SW480 (cell line): ENCODE measurements at regions not wholly inside any gene's neighbourhood (a gene's known extent, or its start where the extent isn't known, plus 50 kb on each side); places are given as distances from the start of the nearest gene placed in this dataset.
"Not testable (repeated sequence)": the region's sequence is repeated elsewhere in the genome, so short reads cannot be mapped to it uniquely, and the experiment has no call there.

ENCODE experiments used
- DNase-seq: peaks from one replicate; pipeline ENCODE4 v3.0.0-alpha.2; 2016; ENCODE audit warnings: low spot score

- DNase-seq, result peak; percentile 7
Measured at GRCh38 chr11:67873223-67873622, 130.7 kb downstream of the UNC93B1 start.

GRCh38 chr11:67871168-67871567 lies 132.7 kb downstream of the UNC93B1 start:
- not testable (repeated sequence) for DNase-seq

DNA sequence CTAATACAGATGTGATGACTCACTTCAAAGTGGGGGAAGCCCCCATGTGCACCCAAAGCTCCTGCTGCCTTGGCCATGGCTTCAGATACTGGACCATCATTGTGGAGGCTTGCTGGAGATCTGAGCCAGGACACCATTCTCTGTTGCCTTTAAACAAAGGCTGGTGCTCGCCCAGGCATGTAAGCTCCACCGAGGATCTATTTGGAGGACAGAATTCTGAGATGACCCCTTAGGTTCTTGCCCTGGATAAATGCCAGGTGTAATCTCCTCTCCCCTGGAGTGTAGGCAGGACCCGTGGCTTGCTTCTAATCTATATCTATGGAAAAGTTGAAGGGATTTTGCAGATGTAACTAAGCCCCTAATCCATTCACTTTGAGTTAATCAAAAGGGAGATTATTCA lies 141.0 kb downstream of the UNC93B1 start:
- DNase-seq, result not testable (repeated sequence)

- DNase-seq, result peak; percentile 26
Measured at GRCh38 chr11:67859513-67860161, 144.3 kb downstream of the UNC93B1 start.

- not testable (repeated sequence) for DNase-seq
Measured at GRCh38 chr11:67850747-67851146, 153.2 kb downstream of the UNC93B1 start.

GRCh38 chr11:67849766-67850165 lies 154.1 kb downstream of the UNC93B1 start:
- not testable (repeated sequence) for DNase-seq

DNA sequence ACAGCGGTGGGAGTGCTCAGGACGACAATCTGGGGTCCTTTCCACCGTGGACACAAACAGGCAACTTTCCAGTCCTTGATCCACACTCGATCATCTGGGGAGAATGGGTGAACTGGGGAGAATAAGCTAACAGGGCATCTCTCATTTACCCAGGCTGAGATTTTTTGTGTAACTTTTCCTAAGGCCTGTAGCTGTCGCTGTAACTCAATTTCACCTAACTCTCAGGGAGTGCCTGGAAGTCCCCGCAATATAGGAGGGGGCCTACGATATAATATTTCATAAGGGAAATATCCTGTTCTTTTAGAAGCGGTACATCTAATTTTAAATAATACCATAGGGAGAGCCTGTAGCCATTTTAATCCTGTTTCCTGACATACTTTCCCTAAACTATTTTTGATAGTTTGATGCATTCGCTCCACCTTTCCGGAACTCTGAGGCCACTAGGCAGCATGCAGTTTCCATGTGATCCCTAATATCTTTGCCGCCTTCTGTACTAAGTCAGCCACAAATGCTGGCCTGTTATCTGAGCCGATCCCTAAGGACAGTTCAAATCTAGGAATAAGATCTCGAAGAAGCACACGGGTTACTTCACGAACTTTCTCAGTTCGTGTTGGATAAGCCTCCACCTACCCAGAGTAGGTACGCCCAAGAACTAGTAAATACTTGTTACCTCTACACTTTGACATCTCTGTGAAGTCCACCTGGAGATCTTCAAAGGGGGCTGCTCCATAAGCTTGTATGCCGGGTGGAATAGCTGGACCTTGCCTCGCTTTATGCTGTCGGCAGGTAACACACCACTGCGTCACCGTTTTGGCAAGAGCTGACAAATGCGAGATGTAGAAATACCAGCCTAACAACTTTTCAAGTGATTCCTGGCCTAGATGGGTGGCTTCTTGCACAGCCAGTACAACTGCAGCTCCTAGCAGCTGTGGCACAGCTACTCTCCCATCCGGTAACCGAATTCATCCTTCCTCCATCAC lies 155.7 kb downstream of the UNC93B1 start:
- DNase-seq, result not testable (repeated sequence)

DNA sequence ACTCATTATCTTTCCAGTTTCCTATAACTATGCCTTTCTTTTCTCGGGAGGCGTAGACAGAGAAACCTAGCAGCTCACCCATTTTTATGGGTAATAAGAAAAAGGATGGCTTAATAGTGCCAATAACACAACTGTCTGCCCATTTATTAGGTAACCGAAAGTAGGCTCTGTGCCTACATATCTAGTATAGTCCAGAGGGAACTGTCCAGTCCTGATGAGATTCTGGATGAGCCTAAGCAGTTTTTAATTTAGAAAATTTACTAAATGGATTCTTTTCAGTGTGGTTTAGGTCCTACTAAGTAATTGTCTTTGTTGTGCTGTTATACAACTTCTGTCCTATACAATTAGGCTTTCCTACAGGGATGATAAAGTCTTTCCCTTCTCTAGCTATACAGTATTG lies 157.6 kb downstream of the UNC93B1 start:
- not testable (repeated sequence) for DNase-seq

- DNase-seq, result not testable (repeated sequence)
Measured at GRCh38 chr11:67845296-67845695, 158.6 kb downstream of the UNC93B1 start.

DNA sequence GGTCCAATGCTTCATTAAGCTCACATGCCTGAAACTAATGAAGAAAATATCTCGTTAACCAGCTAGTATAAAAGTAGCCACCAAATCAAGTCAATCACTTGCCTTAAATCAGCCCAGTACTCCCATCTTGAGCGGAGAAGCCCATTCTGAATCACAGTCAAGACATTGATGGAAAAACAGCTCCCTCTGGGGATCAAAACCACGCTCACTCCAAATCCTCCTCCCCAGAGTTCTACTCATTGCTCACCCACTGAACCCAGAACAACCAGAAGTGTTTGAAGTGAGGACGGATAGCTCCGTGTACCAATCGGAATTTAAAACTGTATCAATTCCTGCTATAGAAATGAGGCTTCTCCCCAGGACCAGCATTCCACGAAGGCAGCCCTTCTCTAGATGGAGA lies 163.3 kb downstream of the UNC93B1 start:
- DNase-seq, result not testable (repeated sequence)

- DNase-seq, result not testable (repeated sequence)
Measured at GRCh38 chr11:67830152-67830551, 155.7 kb upstream of the ALDH3B2 start.

- DNase-seq, result not testable (repeated sequence)
Measured at GRCh38 chr11:67826951-67827296, 152.5 kb upstream of the ALDH3B2 start.

DNA sequence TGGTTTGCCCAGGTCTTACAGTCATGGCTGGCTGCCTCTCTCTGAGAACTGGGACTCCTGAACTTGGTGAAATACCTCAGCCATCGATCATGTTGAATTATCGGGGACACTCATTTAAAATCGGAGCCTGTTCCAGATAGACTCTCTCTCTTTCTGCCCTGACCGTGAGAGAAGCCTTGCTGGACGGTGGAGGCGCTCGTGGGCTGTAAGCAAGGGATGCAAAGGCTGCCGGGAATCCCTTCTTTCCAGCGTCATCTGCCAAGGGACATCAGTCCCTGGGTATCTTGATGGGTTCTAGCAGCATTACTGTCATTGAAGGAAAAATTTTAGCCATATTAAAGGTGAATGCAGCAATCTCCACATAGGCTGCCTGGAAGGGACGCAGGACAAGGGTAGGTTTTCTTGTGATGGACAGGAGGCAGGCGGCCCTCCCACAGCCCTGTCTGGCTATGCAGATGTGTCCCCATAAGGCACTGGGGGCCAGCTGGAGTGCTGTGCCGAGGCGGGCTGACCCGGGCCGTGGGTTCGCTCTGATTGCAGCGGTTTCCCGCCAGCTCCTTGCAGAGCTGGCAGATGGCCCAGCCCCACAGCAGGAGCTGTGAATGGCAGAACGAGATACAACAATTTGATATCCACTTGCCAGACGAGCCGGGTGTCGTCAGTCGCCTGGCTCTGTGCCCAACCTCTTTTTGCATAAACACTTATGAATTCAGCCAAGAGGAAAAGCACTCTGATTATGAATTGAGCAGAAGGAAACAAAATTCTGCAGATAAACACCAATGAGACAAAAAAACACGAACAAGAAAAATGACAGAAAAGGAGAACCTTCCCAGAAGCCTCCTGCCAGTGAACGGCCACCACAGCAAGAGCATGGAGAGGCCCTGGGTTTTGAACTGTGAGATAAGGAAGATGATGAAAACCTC lies 151.9 kb upstream of the ALDH3B2 start:
- not testable (repeated sequence) for DNase-seq

- DNase-seq, result not testable (repeated sequence)
Measured at GRCh38 chr11:67824861-67825260, 150.4 kb upstream of the ALDH3B2 start.

DNA sequence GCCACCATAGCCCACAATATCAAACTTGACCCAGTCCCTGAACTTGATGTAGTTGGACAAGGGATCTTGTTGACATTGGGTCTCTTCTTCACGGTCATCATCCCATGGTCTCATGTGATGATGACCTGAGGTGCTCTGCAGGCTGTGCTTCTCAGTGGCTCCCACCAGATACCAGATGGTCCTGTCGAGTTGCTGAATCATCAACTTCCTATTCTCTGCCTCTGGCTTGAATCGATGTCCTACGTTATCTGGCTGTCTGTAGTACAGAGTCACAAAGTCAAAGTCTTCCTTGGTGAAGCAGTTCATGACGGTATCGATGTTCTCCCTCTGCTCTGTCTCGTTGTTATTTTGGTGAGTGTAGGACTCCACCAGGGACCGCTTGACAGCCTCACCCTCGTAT lies 145.7 kb upstream of the ALDH3B2 start:
- DNase-seq, result no peak

DNA sequence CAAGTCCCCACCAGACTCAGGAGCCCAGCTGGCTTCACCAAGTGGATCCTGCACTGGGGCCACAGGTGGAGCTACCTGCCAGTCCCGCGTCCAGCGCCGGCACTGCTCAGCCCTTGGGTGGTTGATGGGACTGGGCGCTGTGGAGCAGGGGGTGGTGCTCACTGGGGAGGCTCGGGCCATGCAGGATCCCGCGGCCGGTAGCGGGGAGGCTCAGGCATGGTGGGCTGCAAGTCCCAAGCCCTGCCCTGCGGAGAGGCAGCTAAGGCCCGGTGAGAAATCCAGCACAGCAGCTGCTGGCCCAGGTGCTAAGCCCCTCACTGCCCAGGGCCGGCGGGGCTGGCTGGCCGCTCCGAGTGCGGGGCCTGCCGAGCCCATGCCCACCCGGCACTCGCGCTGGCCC lies 143.1 kb upstream of the ALDH3B2 start:
- DNase-seq, result not testable (repeated sequence)

DNA sequence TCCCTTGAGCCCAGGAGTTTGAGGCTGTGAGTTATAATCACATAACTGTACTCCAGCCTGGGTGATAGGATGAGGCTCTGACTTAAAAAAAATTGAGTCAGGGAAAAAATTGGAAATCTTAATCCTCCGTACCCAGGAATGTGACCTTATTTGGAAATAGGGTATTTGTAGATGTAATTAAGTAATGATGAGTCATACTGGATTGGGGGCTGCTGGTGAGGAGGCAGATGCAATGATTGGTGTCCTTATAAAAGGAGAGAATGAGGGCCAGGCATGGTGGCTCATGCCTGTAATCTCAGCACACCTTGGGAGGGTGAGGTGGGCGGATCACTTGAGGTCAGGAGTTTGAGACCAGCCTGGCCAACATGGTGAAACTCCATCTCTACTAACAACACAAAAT lies 134.9 kb upstream of the ALDH3B2 start:
- not testable (repeated sequence) for DNase-seq

GRCh38 chr11:67807896-67808295 lies 133.5 kb upstream of the ALDH3B2 start:
- not testable (repeated sequence) for DNase-seq

- DNase-seq, result not testable (repeated sequence)
Measured at GRCh38 chr11:67806728-67807235, 132.4 kb upstream of the ALDH3B2 start.

- DNase-seq, result peak; percentile 45
Measured at GRCh38 chr11:67806183-67806582, 131.8 kb upstream of the ALDH3B2 start.

- DNase-seq, result peak; percentile 95
Measured at GRCh38 chr11:67805253-67806126, 131.1 kb upstream of the ALDH3B2 start.
